HG03575 (cell line): ENCODE measurements at regions not wholly inside any gene's neighbourhood (a gene's known extent, or its start where the extent isn't known, plus 50 kb on each side); places are given as distances from the start of the nearest gene placed in this dataset.

Experiments used
- ATAC-seq: cut with Tn5 transposase; IDR thresholded peaks from one replicate; pipeline ENCODE4 v1.9.1; 2021; ENCODE audit not compliant: unreplicated experiment, insufficient number of reproducible peaks, low FRiP score; ENCODE audit errors: extremely low read depth

GRCh38 chr1:187469836-187470235, 641.1 kb downstream of the PLA2G4A start:
- ATAC-seq = no peak

GRCh38 chr1:187471555-187471954, 642.8 kb downstream of the PLA2G4A start:
- ATAC-seq = no peak

- no peak for ATAC-seq
Observed at GRCh38 chr1:187474336-187474735, 645.6 kb downstream of the PLA2G4A start.

- ATAC-seq = no peak
Observed at GRCh38 chr1:187476671-187477070, 647.9 kb downstream of the PLA2G4A start.

GRCh38 chr1:187477103-187477502, 648.4 kb downstream of the PLA2G4A start:
- ATAC-seq = no peak

- no peak for ATAC-seq
Observed at GRCh38 chr1:187477535-187477934, 648.8 kb downstream of the PLA2G4A start.

GRCh38 chr1:187481581-187482148, 652.9 kb downstream of the PLA2G4A start:
- ATAC-seq = no peak

GRCh38 chr1:187490266-187490665, 661.5 kb downstream of the PLA2G4A start:
- no peak for ATAC-seq

- no peak for ATAC-seq
Observed at GRCh38 chr1:187491082-187491720, 662.5 kb downstream of the PLA2G4A start.

GRCh38 chr1:187498028-187498427, 669.3 kb downstream of the PLA2G4A start:
- no peak for ATAC-seq

GRCh38 chr1:187504779-187505178, 676.0 kb downstream of the PLA2G4A start:
- ATAC-seq = no peak

- no peak for ATAC-seq
Observed at GRCh38 chr1:187509091-187509490, 680.3 kb downstream of the PLA2G4A start.

GRCh38 chr1:187513190-187513589, 684.4 kb downstream of the PLA2G4A start:
- ATAC-seq = no peak

- ATAC-seq = no peak
Observed at GRCh38 chr1:187514110-187514509, 685.4 kb downstream of the PLA2G4A start.

GRCh38 chr1:187516874-187517273, 688.1 kb downstream of the PLA2G4A start:
- no peak for ATAC-seq

GRCh38 chr1:187517546-187517945, 688.8 kb downstream of the PLA2G4A start:
- no peak for ATAC-seq

- ATAC-seq = no peak
Observed at GRCh38 chr1:187527346-187527745, 698.6 kb downstream of the PLA2G4A start.

GRCh38 chr1:187537936-187538335, 709.2 kb downstream of the PLA2G4A start:
- ATAC-seq = no peak

- ATAC-seq = no peak
Observed at GRCh38 chr1:187549540-187549939, 720.8 kb downstream of the PLA2G4A start.

GRCh38 chr1:187551061-187551460, 722.3 kb downstream of the PLA2G4A start:
- ATAC-seq = no peak

- no peak for ATAC-seq
Observed at GRCh38 chr1:187563191-187563590, 734.4 kb downstream of the PLA2G4A start.
